MM.1S (cell line): ENCODE measurements at regions not wholly inside any gene's neighbourhood (a gene's known extent, or its start where the extent isn't known, plus 50 kb on each side); places are given as distances from the start of the nearest gene placed in this dataset.

Source experiments
- EZH2 ChIP-seq: fragments of 300-600 bp; sonication (generic); optimal IDR thresholded peaks from 2 replicates; pipeline ENCODE3; 2017; ENCODE audit warnings: low read depth, mild to moderate bottlenecking, antibody characterized with exemption, low read length, mixed read lengths
- EZH2phosphoT487 ChIP-seq: fragments of 300-600 bp; sonication (generic); IDR thresholded peaks from 2 replicates; pipeline ENCODE4 v1.6.1; 2018; ENCODE audit warnings: antibody characterized with exemption, low read length
- TF ChIP-seq, protein P1 (sequence below): fragments of 300-600 bp; sonication (generic); IDR thresholded peaks from 2 replicates; pipeline ENCODE4 v1.5.1; 2016; ENCODE audit warnings: antibody characterized with exemption, low read length, mixed read lengths

- TF ChIP-seq, protein P1, sequence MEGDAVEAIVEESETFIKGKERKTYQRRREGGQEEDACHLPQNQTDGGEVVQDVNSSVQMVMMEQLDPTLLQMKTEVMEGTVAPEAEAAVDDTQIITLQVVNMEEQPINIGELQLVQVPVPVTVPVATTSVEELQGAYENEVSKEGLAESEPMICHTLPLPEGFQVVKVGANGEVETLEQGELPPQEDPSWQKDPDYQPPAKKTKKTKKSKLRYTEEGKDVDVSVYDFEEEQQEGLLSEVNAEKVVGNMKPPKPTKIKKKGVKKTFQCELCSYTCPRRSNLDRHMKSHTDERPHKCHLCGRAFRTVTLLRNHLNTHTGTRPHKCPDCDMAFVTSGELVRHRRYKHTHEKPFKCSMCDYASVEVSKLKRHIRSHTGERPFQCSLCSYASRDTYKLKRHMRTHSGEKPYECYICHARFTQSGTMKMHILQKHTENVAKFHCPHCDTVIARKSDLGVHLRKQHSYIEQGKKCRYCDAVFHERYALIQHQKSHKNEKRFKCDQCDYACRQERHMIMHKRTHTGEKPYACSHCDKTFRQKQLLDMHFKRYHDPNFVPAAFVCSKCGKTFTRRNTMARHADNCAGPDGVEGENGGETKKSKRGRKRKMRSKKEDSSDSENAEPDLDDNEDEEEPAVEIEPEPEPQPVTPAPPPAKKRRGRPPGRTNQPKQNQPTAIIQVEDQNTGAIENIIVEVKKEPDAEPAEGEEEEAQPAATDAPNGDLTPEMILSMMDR: no peak
- TF ChIP-seq EZH2: no peak
- no peak for TF ChIP-seq EZH2phosphoT487
Observed at GRCh38 chr5:13214182-13214581, 730.3 kb downstream of the DNAH5 start.
